ENCODE measurements at regions not wholly inside any gene's neighbourhood (a gene's known extent, or its start where the extent isn't known, plus 50 kb on each side); places are given as distances from the start of the nearest gene placed in this dataset.
A peak's percentile ranks its signal among the peaks of the same experiment; 100 is the strongest.

DNA sequence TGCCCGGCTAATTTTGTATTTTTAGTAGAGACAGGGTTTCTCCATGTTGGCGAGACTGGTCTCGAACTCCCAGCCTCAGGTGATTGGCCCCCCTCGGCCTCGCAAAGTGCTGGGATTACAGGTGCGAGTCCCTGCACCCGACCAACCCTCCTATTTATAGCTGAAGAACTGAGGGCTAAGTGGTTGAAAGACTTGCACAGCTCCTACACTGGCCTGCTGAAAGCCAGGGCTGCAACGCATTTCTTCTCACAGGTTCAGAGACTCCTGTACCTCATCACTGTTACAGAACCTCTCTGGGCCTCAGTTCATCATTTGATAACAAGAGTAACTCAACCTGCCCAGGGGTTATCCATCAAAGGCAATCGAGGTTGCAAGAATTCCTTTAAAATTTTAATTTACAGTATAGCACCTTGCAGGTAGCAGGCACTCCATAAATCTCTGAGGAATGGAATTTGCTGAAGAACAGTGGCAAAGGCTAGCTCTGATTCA lies 626.5 kb upstream of the TBL1XR1 start:
- 89 to 92% methylated on average over 9 of the region's 9 CpGs for WGBS, 2 donors
- TF ChIP-seq EP300 (IDR thresholded peaks at IDR 0.05): no peak
- TF ChIP-seq POLR2A (IDR thresholded peaks at IDR 0.05): no peak
- no peak for TF ChIP-seq POLR2AphosphoS5 (IDR thresholded peaks at IDR 0.05)
- TF ChIP-seq, protein P1, sequence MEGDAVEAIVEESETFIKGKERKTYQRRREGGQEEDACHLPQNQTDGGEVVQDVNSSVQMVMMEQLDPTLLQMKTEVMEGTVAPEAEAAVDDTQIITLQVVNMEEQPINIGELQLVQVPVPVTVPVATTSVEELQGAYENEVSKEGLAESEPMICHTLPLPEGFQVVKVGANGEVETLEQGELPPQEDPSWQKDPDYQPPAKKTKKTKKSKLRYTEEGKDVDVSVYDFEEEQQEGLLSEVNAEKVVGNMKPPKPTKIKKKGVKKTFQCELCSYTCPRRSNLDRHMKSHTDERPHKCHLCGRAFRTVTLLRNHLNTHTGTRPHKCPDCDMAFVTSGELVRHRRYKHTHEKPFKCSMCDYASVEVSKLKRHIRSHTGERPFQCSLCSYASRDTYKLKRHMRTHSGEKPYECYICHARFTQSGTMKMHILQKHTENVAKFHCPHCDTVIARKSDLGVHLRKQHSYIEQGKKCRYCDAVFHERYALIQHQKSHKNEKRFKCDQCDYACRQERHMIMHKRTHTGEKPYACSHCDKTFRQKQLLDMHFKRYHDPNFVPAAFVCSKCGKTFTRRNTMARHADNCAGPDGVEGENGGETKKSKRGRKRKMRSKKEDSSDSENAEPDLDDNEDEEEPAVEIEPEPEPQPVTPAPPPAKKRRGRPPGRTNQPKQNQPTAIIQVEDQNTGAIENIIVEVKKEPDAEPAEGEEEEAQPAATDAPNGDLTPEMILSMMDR (IDR thresholded peaks at IDR 0.05): no peak
- H3K4me3 ChIP-seq: no peak overlapping the region
- no peaks in the 10 kb centered on the region for H3K36me3 ChIP-seq
- H3K27me3 ChIP-seq: no peaks in the 10 kb centered on the region
- H3K4me1 ChIP-seq: peaks cover 0 to 77% (median 69%) of the 10 kb centered on the region in 4 donors
- intact Hi-C loops (cut with DNase I): loop anchor here (5.0 to 10.0 kb wide), 4 partner anchors 41 to 366 kb away; no protein-coding TSS in a partner anchor
- DNase-seq: peak; percentile 57
- H3K27ac ChIP-seq: peak overlapping the region; percentile 79 to 85 (median 84)
- no peaks in the 10 kb centered on the region for H3K9me3 ChIP-seq

DNA sequence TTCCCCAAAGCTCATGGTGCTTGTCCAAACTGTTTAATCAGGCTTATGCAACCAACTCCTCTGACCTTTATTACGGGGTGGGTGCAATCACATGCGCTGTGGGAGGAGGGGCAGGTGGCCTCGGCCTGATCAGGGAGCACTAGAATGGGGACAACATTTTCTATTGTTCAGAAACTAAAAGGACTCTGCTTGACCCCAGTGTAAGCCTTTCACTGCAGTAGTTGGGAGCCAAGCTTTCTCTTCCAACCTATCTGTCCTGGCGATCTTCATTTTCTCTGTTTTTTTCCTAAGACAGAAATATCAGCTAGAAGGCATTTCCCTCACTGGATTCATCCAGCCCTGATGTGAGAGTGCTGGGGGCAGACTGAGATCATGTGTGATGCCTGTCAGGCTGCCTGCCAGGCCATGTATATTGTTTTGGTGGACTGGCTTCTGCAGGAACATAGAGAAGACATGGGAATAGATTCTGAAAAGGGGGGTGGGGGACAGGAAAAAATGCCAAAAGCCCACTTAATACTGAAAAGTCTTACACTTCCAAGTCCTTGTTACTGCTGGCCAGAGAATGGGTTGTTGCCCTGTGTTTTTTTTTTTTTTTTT lies 627.0 kb upstream of the TBL1XR1 start:
- Histone ChIP-seq H3K4me3 (no peak overlapping the region), H3K27ac (peak overlapping the region; percentile 79 to 85 (median 84)), H3K9me3 (no peaks in the 10 kb centered on the region), H3K36me3 (no peaks in the 10 kb centered on the region), H3K27me3 (no peaks in the 10 kb centered on the region), H3K4me1 (peaks cover 0 to 80% (median 71%) of the 10 kb centered on the region in 4 donors)
- 28 to 55% methylated on average over 4 of the region's 4 CpGs for WGBS, 2 donors
- peak; percentile 89 for DNase-seq
- TF ChIP-seq, protein P1 (IDR thresholded peaks at IDR 0.05): no peak
- TF ChIP-seq POLR2AphosphoS5 (IDR thresholded peaks at IDR 0.05) (peak; percentile 53 to 85 (median 62)), POLR2A (IDR thresholded peaks at IDR 0.05) (no peak), EP300 (IDR thresholded peaks at IDR 0.05) (peak in 3 of 4 donors; percentile 22 to 64 (median 53))
- intact Hi-C loops (cut with DNase I): loop anchor here (5.0 to 10.0 kb wide), 4 partner anchors 42 to 367 kb away; no protein-coding TSS in a partner anchor

DNA sequence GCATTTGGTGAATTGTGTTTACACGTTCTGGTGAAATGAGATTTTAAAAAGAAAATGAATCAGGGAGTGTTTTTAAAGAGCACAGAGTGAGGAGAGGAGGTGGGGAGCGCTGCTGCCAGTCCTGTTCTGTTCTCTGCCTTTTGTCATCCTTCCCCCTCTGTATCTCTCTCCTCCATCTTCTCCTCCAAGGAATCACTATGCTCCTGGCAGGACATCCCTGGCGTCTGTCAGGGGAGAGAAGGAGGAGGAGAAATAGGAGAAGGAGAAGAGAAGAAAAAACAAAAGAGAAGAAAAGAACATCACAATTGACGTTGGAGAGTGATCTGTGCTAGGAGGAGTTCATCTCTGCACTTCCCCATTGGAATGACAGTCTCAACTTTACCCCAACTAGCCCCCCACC lies 627.6 kb upstream of the TBL1XR1 start:
- peaks cover 0 to 85% (median 74%) of the 10 kb centered on the region in 4 donors for H3K4me1 ChIP-seq
- H3K9me3 ChIP-seq: no peaks in the 10 kb centered on the region
- no peaks in the 10 kb centered on the region for H3K27me3 ChIP-seq
- peak overlapping the region; percentile 79 to 85 (median 84) for H3K27ac ChIP-seq
- peak; percentile 68 for DNase-seq
- TF ChIP-seq, protein P1 (IDR thresholded peaks at IDR 0.05): no peak
- peak in 2 of 4 donors; percentile 40 to 63 for TF ChIP-seq POLR2AphosphoS5 (IDR thresholded peaks at IDR 0.05)
- WGBS, 2 donors: 75 to 82% methylated on average over 4 of the region's 4 CpGs
- intact Hi-C loops (cut with DNase I): loop anchor here (5.0 to 10.0 kb wide), 6 partner anchors 43 to 463 kb away; no protein-coding TSS in a partner anchor
- H3K4me3 ChIP-seq: no peak overlapping the region
- no peaks in the 10 kb centered on the region for H3K36me3 ChIP-seq

DNA sequence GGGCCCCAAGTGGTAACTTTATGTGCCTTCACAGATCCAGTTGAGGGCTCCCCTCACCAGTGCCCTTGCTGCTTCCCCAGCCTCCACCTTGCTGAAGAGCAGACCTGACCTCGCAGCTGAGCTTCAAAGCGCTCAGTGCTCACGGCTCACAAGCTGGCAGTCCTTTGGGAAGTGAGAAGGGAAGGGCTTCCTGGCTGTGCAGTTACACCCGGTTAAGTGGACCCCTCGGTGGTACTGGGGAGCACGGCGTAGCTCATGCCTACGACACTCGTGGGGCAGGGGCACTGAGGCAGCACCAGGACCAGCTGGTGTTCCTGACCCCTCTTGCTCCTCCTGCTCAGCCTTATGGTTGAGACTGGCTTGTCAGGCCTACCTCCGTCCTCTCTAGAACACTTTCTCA lies 629.0 kb upstream of the TBL1XR1 start:
- H3K27me3 ChIP-seq: no peaks in the 10 kb centered on the region
- H3K27ac ChIP-seq: peak overlapping the region; percentile 79 to 85 (median 84)
- H3K4me3 ChIP-seq: no peak overlapping the region
- whole genome bisulfite sequencing, 2 donors: 93 to 94% methylated on average over 10 of the region's 10 CpGs
- peak; percentile 63 for DNase-seq
- intact Hi-C loops (cut with DNase I): loop anchor here (5.0 to 10.0 kb wide), 3 partner anchors 259 to 464 kb away; no protein-coding TSS in a partner anchor
- H3K36me3 ChIP-seq: no peaks in the 10 kb centered on the region
- no peaks in the 10 kb centered on the region for H3K9me3 ChIP-seq
- TF ChIP-seq, protein P1 (IDR thresholded peaks at IDR 0.05): no peak
- TF ChIP-seq POLR2A (IDR thresholded peaks at IDR 0.05) (no peak), POLR2AphosphoS5 (IDR thresholded peaks at IDR 0.05) (no peak), EP300 (IDR thresholded peaks at IDR 0.05) (no peak)
- H3K4me1 ChIP-seq: peaks cover 0 to 89% (median 73%) of the 10 kb centered on the region in 4 donors
